ENCODE measurements at regions not wholly inside any gene's neighbourhood (a gene's known extent, or its start where the extent isn't known, plus 50 kb on each side); places are given as distances from the start of the nearest gene placed in this dataset.

- TF ChIP-seq, protein P1, sequence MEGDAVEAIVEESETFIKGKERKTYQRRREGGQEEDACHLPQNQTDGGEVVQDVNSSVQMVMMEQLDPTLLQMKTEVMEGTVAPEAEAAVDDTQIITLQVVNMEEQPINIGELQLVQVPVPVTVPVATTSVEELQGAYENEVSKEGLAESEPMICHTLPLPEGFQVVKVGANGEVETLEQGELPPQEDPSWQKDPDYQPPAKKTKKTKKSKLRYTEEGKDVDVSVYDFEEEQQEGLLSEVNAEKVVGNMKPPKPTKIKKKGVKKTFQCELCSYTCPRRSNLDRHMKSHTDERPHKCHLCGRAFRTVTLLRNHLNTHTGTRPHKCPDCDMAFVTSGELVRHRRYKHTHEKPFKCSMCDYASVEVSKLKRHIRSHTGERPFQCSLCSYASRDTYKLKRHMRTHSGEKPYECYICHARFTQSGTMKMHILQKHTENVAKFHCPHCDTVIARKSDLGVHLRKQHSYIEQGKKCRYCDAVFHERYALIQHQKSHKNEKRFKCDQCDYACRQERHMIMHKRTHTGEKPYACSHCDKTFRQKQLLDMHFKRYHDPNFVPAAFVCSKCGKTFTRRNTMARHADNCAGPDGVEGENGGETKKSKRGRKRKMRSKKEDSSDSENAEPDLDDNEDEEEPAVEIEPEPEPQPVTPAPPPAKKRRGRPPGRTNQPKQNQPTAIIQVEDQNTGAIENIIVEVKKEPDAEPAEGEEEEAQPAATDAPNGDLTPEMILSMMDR (IDR thresholded peaks at IDR 0.05; ENCODE audit: borderline replicate concordance), result no peak
- Histone ChIP-seq H3K9me3 (replicated peaks) (peaks cover 42% of the 10 kb centered on the region), H3K36me3 (no peaks in the 10 kb centered on the region), H3K27me3 (ENCODE audit: low read depth) (peaks cover 40% of the 10 kb centered on the region), H3K27ac (replicated peaks) (no peak overlapping the region), H3K4me1 (no peaks in the 10 kb centered on the region), H3K4me3 (no peak overlapping the region)
- no peak for DNase-seq
- intact Hi-C loops (cut with micrococcal nuclease), result no loop called here
These were observed 59.1 kb downstream of the CAMK2N1 start for GRCh38 chr1:20426923-20427322.

GRCh38 chr1:20426371-20426770, 59.6 kb downstream of the CAMK2N1 start:
- Histone ChIP-seq H3K9me3 (replicated peaks) (peaks cover 43% of the 10 kb centered on the region), H3K27me3 (ENCODE audit: low read depth) (peaks cover 37% of the 10 kb centered on the region), H3K27ac (replicated peaks) (no peak overlapping the region), H3K4me3 (no peak overlapping the region), H3K36me3 (no peaks in the 10 kb centered on the region), H3K4me1 (no peaks in the 10 kb centered on the region)
- TF ChIP-seq, protein P1 (IDR thresholded peaks at IDR 0.05; ENCODE audit: borderline replicate concordance), result no peak
- intact Hi-C loops (cut with micrococcal nuclease), result no loop called here
- DNase-seq, result no peak

- peaks cover 36% of the 10 kb centered on the region for H3K27me3 ChIP-seq (ENCODE audit: low read depth)
- H3K4me3 ChIP-seq, result no peak overlapping the region
- H3K4me1 ChIP-seq, result no peaks in the 10 kb centered on the region
- TF ChIP-seq, protein P1 (IDR thresholded peaks at IDR 0.05; ENCODE audit: borderline replicate concordance), result no peak
- DNase-seq, result no peak
- peaks cover 43% of the 10 kb centered on the region for H3K9me3 ChIP-seq (replicated peaks)
- H3K27ac ChIP-seq (replicated peaks), result no peak overlapping the region
- H3K36me3 ChIP-seq, result no peaks in the 10 kb centered on the region
- intact Hi-C loops (cut with micrococcal nuclease), result no loop called here
These were observed 60.4 kb downstream of the CAMK2N1 start for GRCh38 chr1:20425622-20426021.

DNA sequence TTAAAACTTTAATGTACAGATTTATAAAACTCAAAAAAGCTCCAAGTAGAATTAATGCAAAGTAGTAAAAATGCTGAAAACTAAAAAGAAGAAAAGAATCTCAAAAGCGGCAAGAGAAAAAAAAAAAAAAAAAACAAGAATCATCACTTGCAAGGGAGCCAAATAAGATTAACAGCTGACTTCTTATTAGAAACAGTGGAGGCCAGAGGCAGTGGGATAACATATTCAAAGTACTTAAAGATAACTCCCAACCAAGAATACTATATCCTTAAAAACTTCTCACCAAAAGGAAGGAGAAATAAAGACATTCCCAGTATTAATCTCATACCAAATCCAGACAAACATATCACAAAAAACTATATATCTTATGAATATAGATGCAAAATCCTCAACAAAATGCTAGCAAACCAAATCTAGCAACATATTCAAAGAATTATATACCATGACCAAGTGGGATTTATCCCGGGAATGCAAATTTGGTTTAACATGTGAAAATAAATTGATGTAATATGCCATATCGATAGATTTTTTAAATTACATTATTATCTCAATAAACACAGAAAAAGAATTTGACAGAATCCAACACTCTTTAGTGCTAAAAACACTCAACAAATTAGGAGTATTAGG, 62.7 kb downstream of the CAMK2N1 start:
- H3K36me3 ChIP-seq, result no peaks in the 10 kb centered on the region
- no peak for DNase-seq
- TF ChIP-seq, protein P1 (IDR thresholded peaks at IDR 0.05; ENCODE audit: borderline replicate concordance), result no peak
- intact Hi-C loops (cut with micrococcal nuclease), result no loop called here
- peaks cover 36% of the 10 kb centered on the region for H3K27me3 ChIP-seq (ENCODE audit: low read depth)
- H3K27ac ChIP-seq (replicated peaks), result no peak overlapping the region
- H3K4me3 ChIP-seq, result no peak overlapping the region
- peaks cover 43% of the 10 kb centered on the region for H3K9me3 ChIP-seq (replicated peaks)
- no peaks in the 10 kb centered on the region for H3K4me1 ChIP-seq

DNA sequence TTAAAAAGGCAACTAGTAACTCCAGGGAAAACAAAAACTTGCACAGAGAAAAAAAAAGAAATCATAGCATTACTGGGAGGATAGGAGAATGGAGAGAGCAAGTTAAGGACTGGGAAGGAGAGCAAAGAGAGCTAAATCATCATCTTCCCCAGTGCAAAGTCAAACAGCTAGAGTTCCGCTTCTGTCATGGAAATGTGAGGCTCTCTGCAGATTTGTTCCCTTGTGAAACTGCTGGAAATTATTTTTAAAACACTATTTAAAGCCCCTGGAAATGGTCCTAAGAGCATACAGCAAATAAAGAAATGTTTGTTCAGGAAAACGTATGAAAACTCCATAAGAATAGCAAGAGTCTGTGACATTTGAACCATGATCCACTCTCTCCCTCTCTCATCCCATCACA, 64.6 kb downstream of the CAMK2N1 start:
- intact Hi-C loops (cut with micrococcal nuclease), result loop anchor here (2.0 kb wide), 1 partner anchor 31 kb away; no protein-coding TSS in a partner anchor
- TF ChIP-seq, protein P1 (IDR thresholded peaks at IDR 0.05; ENCODE audit: borderline replicate concordance), result no peak

More for the DNA sequence above, 64.6 kb downstream of the CAMK2N1 start:
- no peak for DNase-seq
- no peaks in the 10 kb centered on the region for H3K4me1 ChIP-seq
- peaks cover 38% of the 10 kb centered on the region for H3K27me3 ChIP-seq (ENCODE audit: low read depth)
- no peak overlapping the region for H3K27ac ChIP-seq (replicated peaks)
- H3K36me3 ChIP-seq, result no peaks in the 10 kb centered on the region
- H3K4me3 ChIP-seq, result no peak overlapping the region
- H3K9me3 ChIP-seq (replicated peaks), result peaks cover 43% of the 10 kb centered on the region
